Erythroblast (primary cell): ENCODE measurements at regions not wholly inside any gene's neighbourhood (a gene's known extent, or its start where the extent isn't known, plus 50 kb on each side); places are given as distances from the start of the nearest gene placed in this dataset.

Experiments
- DNase-seq, 2 experiments: peaks; one replicate each; lab custom pipeline; 2025; lab: John Stamatoyannopoulos, UW
- GATA1 ChIP-seq: IDR thresholded peaks from 2 replicates; pipeline ENCODE4 v1.6.1; 2011; ENCODE audit warnings: low read depth, mild to moderate bottlenecking, control low read depth, low read length, moderate library complexity
- POLR2A ChIP-seq: IDR thresholded peaks from 2 replicates; pipeline ENCODE4 v1.6.1; 2011; ENCODE audit warnings: mild to moderate bottlenecking, low read length

DNA sequence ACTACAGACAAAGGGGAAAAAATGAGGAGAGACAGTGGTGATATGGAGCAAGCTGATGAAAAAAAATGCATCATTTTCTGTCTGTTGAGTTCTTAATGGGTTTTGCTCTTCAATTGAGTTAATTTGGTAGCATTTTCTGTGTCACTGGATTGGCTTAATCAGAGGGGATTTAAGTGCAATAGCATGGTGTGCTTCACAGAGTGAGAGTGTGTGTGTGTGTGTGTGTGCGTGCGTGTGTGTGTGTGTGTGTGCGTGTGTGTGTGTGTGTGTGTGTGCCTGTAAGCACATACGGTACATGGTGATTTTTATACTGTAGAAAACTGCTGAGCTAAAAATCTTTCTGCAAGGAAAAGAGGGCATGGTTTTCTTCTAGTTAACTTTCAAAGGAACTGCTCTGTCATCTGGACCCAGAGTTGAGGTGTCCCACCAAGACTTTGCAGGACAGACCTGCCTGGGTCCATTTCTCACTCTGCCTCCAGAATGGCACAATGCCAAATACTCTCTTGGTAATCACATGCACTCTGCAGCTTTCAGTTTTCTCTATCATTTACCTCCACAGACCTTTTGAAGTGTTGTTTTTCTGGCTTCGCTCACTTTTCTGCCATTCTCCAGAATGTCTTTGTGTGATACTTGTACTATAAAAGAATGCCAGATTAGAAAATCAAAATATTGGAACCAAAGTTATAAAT lies 952.6 kb upstream of the SOX9 start:
- no peak for TF ChIP-seq POLR2A
- TF ChIP-seq GATA1 = no peak

GRCh38 chr17:71170070-71170469 lies 950.8 kb upstream of the SOX9 start:
- DNase-seq = no peak
- TF ChIP-seq POLR2A (no peak), GATA1 (no peak)

More for the DNA sequence above, 952.6 kb upstream of the SOX9 start:
- DNase-seq = no peak

DNA sequence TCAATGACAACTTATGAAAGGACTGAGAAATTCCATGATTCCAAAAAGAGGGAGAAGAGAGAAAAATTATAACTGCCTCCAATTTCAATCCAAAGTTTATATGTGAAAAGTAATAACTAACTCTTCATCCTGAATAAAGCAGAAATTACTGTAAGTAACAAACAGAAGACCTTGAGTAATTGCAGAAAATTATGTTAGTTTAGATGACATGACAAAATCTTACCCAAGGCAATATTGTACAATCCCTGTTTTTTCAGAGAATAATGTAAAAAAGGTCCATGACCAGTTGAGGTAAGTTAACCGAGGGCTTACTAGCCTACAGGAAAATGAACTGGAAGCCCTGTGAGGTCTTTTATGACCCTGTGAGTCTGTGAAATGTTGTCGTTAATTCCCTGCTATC lies 949.5 kb upstream of the SOX9 start:
- TF ChIP-seq POLR2A (no peak), GATA1 (no peak)
- no peak for DNase-seq

DNA sequence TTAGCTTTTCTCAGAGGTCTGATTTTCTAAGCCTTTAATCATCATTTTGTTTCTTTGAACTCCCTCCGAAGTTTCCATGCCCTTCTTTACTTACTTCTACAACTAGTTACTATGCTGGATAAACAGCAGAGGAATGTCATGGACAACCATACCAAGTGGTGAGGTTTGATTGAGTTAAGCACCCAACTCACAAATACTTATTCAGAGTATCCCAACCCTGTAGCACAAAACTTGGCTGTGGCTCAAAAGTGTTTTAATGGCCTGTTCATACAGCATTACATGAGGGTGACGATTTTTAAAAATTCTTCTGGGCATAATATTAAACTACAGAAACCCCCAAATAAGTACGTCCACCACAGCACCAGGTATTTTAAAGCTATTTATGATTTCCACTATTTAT lies 946.8 kb upstream of the SOX9 start:
- TF ChIP-seq POLR2A (no peak), GATA1 (no peak)
- no peak for DNase-seq

DNA sequence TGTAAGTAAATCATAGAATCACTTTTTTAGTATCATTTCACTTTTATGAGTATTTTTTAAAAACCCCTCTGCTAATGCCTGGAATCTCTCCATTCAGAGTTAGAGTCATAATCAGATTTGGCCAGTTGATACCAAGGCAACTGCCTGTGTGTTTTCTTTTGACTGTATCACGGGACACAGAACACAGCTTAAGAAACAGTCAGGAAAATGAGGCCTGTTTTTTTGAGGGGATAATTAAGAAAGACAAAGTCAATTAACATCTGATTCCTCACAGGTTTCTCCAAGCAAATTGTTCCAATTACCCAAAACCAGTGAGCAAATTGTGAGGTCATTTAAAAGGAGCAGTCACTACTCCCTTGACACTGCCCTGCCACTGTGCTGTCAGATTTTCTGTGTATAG lies 944.5 kb upstream of the SOX9 start:
- TF ChIP-seq GATA1 (no peak), POLR2A (no peak)
- no peak for DNase-seq

GRCh38 chr17:71176928-71177443 lies 943.8 kb upstream of the SOX9 start:
- TF ChIP-seq GATA1 = no peak
- no peak for TF ChIP-seq POLR2A
- no peak for DNase-seq

DNA sequence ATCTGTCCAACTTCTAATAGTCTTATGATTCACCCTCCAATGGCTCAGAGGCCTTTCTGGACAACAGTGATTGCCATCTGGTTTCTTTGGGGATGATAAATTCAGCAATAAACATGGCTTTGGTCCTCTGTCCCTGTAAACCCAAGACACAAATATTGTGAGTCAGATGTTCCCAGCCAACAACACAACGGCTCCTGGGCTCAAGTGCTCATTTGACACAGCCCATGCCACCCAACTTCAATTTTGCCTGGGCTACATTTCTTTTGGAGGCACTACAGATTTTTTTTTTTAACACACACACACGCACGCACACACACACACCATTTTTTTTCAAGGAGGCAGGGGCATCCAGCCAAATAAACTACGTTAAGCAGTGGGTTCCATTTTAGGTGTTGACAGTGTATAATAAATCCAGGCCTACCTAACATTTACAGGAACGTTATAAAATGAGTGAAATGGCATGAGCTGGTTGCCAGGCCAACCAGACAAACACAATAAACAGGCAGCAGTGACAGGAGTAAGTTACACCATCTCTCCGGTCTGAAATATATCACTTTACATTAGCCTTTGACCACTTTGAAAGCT lies 939.9 kb upstream of the SOX9 start:
- TF ChIP-seq POLR2A (no peak), GATA1 (no peak)
- no peak for DNase-seq

DNA sequence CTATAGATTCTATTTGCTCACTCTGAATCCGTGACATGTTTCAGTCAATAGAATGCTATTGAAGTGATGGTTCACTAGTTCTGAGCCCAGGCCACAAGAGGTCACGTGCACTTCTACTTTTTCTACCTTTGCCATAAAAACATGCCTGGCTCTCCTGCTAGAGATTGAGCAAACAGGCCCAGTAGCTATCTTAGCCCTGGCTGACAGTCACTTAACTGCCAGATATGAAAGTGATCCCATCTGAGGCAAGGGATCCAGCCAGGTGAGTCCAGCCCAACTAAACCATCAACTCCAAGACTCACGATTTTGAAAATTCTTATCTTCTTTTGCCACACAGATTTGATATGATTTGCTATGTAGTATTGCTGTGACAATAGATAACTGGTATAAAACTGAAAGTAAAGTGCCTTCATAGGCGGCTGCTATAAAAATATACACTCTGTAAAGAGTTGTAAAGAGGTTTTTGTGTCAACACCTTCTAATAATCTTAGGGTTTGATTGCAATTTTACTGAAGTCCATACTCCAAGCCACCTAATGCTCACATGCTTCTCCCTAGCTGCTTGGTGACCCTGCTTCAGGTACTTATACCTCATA lies 937.7 kb upstream of the SOX9 start:
- no peak for DNase-seq
- TF ChIP-seq POLR2A (no peak), GATA1 (no peak)

DNA sequence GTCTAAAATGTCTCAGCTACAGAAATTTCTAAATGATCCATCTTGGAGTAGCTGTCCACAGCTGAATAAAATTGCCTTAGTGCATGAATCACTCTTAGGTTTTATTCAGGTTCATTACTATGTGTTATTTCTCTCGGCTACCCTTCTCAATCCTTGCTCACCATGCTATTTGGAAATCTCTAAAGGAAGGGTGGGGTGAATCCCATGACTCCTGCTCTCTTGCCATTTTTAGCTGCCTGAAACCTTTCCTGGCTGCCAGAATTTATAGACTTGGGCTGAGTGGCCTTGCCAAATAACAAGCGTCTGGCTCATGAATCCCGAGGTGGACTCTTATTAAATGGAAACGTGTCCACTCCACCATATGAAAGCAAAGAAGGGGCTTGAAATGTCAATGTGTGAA lies 936.1 kb upstream of the SOX9 start:
- no peak for DNase-seq
- TF ChIP-seq POLR2A (no peak), GATA1 (no peak)

DNA sequence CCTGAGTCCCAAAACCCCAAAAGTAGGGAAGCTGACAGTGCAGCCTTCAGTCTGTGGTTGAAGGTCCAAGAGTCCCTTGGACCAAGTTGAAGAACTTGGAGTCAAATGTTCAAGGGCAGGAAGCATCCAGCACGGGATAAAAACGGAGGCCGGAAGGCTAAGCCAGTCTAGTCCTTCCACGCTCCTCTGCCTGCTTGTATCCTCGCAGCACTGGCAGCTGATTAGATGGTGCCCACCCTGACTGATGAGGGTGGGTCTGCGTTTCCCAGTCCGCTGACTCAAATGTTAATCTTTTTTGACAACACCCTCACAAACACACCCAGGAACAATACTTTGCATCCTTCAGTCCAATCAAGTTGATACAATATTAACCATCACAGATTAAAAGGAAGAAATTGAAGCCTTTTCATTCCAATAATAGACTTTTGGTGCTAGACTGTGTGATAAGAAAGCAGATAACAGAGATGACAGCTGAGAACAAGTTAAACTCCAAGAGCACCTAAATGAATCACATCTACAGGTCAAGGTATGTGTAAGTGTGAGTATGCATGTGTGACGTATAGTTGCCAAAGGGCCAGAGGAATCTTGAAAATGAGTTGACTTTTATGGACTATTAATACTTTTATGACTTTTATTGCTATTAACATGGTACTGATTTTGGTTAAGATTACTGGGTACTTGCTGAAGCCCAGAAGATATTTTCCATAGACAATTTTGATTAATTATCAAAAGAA lies 933.5 kb upstream of the SOX9 start:
- no peak for DNase-seq
- TF ChIP-seq GATA1 (no peak), POLR2A (no peak)

- DNase-seq = no peak
- TF ChIP-seq GATA1 (no peak), POLR2A (no peak)
Observed at GRCh38 chr17:71188811-71189492, 931.9 kb upstream of the SOX9 start.

- no peak for DNase-seq
- TF ChIP-seq GATA1 (no peak), POLR2A (no peak)
Observed at GRCh38 chr17:71189493-71189831, 931.4 kb upstream of the SOX9 start.

DNA sequence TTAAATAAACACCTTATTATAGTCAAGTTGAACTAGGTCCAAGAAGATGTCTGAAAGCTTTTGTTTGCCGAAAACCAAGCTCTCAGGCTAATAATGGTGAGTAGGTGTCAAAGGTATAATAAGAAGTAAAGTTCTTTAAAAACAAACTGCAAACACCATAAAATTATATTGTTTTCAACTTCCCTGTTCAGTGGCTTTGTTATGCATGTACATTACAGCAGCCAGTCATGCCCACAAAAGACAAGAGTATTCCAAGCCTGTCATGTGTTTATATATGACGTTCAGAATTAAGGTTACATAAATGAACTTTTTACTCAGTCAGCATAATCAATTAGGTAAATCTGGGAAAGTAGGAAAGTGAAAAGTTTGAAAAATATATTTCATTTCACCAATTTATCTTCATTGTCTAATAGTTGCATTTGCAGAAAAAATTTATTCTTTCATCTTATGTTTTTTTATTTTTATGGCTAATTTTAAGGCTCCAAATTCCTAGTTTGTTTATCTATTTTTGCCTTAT lies 928.7 kb upstream of the SOX9 start:
- TF ChIP-seq POLR2A (no peak), GATA1 (no peak)
- no peak for DNase-seq
